HG03196 (cell line): ENCODE measurements at regions not wholly inside any gene's neighbourhood (a gene's known extent, or its start where the extent isn't known, plus 50 kb on each side); places are given as distances from the start of the nearest gene placed in this dataset.
"Not testable (repeated sequence)": the region's sequence is repeated elsewhere in the genome, so short reads cannot be mapped to it uniquely, and the experiment has no call there.

Experiments used
- ATAC-seq: cut with Tn5 transposase; IDR thresholded peaks from one replicate; pipeline ENCODE4 v1.9.1; 2021; ENCODE audit not compliant: unreplicated experiment

DNA sequence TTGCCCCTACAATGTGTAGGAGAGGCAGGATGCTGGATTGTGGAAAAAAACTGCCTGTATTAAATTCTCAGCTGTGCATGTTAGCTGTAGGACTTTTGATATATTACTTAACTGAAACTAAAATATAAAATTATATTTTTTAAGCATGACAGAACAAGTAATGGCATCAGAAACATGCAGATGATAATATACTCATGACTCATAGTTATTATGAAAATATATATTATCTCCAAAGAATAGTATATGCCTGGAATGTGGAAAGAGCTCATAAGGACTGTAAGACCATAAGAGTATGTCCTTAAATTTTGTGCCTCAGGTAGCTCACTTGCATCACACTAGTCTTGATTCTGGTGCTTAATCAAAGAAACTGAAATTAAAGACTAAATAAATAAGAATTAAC, 1100.6 kb downstream of the TECRL start:
- ATAC-seq, result no peak

- no peak for ATAC-seq
Observed at GRCh38 chr4:63302792-63303191, 1106.5 kb downstream of the TECRL start.

- no peak for ATAC-seq
Observed at GRCh38 chr4:63302078-63302477, 1107.2 kb downstream of the TECRL start.

DNA sequence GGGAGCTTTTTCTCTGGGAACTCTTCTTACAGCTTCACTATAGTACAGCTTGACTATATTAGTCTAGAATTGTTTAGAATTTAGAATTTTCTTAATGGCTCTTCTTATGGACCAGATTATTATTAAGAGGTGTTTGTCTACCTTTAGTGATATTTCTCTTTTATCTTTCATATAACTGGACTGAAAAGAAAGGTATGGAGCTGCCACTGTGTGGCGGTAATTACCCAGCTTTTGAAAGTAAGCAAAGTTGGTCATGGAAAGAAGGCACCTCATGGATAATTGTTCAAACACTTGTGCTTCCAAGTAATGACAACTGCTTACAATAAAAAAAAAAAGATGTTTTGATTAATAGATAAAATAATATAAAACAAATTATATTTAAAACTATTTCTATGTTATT, 1112.5 kb downstream of the TECRL start:
- no peak for ATAC-seq

GRCh38 chr4:63275491-63275890, 1133.8 kb downstream of the TECRL start:
- no peak for ATAC-seq

DNA sequence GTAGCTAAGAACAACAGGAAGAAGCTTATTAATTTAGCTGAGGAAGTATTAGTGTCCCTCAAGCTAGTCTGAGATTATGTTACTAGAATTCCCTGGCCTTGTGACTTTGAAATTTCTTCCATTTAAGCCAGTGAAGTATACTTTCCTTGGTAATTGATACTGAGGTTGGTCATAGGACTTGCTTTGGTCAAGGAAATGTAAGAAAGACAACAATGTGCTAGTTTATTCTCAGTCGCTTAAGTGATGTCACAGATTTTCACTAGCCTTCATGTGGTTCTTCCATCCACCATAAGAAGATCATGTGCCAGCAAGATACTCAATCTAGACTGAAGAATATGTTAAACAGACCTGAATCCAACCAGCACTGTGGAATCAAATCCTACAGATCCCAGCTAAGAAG, 1140.1 kb downstream of the TECRL start:
- no peak for ATAC-seq

GRCh38 chr4:63233671-63234070, 1175.6 kb downstream of the TECRL start:
- ATAC-seq, result no peak

DNA sequence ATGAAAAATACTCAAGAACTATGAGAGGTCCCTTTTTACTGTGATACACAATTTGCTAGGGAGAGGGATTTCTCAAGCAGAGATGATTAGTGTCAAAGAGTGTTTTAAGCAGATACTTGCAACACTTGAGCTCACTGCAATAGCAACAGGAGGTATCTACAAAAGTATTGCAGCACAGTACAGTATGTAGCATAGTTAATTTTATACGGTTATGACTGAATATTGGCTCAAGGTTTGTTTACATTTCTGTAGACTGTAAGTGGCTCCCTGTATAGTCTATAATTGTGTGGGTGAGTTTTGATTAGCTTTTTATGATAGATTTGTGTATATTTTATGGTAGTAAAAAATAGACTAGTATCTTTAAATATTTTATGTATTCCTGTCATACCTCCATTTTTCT, 1177.2 kb downstream of the TECRL start:
- no peak for ATAC-seq

DNA sequence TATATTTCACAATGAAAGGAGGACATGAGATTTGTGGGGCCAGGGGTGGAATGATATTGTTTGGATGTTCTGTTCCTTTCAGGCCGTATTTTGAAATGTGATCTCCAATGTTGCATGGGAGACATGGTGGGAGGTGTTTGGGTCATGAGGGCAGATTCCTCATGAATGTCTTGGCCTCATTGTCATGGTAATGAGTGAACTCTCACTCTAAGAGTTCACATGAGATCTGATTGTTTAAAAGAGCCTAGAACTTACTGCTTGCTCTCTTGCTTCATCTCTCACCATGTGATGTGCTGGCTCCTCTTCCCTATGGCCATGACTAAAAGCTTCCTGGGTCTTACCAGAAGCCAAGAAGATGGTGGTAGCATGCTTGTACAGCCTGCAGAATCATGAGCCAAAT, 1183.0 kb downstream of the TECRL start:
- no peak for ATAC-seq

GRCh38 chr4:63222466-63222865, 1186.8 kb downstream of the TECRL start:
- no peak for ATAC-seq

GRCh38 chr4:63221477-63221876, 1187.8 kb downstream of the TECRL start:
- no peak for ATAC-seq

DNA sequence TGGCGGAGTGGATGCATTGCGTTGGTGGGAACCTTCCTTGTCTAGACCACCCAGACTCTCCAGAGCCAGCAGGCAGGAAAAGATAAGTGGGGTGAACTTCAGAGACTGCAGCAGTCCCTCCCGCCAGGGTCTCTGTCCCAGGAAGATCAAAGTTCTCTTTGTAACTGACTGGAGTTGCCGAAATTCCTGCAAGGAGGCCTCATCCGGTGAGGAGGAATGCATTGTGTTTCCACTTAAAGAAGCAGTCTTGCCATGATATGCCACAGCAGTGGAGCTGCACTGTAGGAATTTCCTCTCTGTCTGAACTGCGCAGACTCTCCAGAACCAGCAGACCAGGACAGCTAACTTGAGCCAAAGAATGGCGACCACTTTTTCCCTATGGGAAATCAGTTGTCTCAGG, 1190.4 kb downstream of the TECRL start:
- ATAC-seq, result no peak

DNA sequence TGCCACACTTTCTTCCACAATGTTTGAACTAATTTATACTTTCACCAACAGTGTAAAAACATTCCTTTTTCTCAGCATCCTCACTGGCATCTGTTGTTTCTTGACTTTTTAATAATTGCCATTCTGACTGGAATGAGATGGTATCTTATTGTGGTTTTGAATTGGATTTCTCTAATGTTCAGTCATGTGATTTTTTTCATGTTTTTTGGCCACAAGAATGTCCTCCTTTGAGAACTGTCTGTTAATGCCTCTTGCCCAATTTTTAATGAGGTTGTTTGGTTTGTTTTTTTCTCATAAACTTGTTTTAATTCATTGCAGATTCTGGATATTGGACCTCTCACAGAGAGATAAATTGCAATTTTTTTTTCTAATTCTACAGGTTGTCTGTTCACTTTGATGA, 1195.2 kb downstream of the TECRL start:
- no peak for ATAC-seq

DNA sequence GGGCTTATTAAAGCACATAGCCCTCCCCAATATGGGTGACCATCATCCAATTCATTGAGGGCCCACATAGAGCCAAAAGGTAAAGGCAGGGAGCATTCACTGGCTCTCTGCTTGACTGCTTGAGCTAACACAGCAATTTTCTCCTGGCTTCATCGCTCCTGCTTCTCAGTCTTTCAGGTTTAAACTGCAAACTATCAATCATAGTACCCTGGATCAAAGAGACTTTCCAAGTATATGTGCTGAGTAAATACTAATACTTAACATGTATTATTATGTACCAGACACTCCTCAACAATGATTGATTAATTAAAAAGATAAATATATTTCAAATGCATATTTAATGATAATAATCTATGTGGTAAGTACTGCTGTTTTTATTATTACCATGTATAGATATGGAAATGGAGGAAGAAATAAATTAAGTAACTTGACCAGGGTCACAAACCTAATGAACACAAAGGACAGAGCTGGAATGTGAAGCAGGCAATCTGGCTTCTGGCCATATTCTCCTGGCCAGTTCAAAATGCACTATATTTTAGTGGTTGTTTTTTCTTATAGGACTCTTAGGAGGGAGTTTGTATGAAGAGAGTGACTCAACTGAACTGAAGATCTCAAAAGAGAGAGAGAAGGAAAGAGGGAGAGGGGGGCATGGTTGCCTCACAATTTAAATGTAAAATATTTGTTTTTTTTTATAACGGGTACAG, 1197.3 kb downstream of the TECRL start:
- no peak for ATAC-seq

DNA sequence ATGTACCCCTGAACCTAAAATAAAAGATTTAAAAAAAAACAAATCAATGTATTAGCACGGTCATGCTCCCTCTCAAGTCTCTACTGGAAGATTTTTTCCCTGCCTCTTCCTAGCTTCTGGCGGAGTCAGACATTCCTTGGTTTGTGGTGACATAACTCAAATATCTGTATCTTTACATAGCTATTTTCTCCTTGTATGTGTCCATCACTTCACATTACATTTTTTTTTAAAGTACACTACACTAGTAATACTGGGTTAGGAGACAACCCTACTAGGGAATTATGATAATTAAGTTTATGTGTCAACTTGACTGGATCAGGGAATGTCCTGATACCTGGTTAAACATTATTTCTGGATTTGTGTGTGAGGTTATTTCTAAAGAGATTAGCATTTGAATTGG, 1197.9 kb downstream of the TECRL start:
- no peak for ATAC-seq

DNA sequence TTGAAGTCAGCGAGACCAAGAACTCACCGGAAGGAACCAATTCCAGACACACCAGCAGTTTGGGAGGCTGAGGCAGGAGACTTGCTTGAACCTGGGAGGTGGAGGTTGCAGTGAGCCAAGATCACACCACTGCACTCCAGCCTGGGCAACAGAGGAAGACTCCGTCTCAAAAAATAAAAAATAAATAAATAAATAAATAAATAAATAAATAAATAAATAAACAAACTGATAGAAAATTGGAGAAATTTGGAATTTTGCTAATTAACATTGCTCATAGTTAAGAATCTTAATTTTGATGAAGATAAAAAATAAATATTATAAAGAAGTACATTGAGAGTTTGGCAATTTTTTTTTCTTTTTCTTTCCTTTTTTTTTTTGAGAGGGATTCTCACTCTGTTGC, 1216.2 kb downstream of the TECRL start:
- not testable (repeated sequence) for ATAC-seq

GRCh38 chr4:63171341-63171740, 1237.9 kb downstream of the TECRL start:
- ATAC-seq, result no peak

GRCh38 chr4:63170923-63171322, 1238.3 kb downstream of the TECRL start:
- no peak for ATAC-seq

DNA sequence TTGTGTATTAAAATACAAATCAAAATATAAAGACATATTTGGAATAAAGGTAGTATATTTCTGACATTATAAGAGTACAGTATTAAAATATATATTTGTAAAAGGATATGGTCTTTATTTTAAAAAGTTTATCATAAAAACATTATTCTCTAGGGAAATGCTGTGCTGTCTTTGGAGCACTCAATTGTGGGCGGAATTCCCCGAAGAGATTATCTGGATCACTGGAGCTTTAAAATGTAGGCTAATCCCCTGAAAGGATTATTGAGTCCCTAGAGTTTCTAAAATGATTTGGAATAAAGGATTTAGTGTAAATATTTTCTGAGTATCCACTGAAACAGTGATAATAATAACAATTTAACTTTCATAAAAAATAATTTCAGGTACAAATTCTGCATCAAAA, 1239.4 kb downstream of the TECRL start:
- ATAC-seq, result no peak

DNA sequence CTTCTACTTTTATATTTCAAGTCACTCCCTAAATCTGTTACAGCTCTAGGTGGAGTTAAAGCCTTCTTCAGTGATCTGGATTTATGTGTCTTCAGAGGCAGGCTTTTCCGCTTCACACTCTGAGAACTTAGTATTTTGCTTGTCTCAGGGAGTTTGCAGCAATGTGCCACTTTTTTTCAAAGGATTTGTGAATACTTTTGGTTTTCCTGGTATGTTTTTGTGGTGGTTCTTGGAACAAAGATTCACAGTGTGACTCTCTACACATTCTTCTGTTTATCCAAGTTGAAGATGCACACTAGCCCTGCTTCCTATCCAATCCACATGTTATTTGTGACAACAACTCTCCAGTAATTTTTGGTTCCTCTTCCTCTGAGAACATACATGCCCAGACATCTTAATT, 1253.7 kb downstream of the TECRL start:
- ATAC-seq, result no peak

GRCh38 chr4:63123441-63123840, 1285.8 kb downstream of the TECRL start:
- no peak for ATAC-seq

DNA sequence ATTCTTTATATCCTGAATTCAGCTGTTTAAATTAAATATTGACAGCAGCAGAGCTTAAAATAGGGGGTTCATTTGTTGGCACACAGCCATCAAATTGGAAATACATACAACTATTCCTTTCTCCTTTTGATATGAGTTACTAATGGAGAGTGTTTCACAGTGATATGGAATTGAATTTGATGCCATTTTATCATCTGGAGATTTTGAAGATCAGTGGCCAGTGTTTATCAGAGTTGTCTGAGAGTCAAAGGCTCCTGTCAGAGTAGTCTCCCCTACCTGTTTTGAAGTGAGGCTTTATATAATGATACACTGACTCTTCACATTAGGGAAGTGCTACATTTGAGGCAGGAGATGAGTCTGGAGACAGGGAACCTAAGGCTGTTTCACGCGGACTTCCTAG, 1286.3 kb downstream of the TECRL start:
- no peak for ATAC-seq

DNA sequence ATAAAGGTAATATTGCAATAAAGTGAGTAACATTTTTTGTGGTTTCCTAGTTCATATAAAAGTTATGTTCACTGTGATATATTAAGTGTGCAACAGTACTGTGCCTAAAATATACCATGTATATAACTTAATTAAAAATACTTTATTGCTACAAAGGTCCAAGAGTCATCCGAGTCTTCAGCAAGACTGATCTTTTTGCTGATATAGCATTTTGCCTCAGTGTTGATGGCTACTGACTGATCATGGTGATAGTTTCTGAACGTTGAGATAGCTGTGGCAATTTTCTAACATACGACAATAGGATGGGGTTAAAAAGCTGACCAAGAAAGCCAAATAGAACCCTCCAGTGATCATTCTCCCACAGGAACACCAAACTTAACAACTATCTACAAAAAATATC, 1302.7 kb downstream of the TECRL start:
- ATAC-seq, result no peak
